Cardiac septum (tissue), 1 donor: ENCODE measurements at regions not wholly inside any gene's neighbourhood (a gene's known extent, or its start where the extent isn't known, plus 50 kb on each side); places are given as distances from the start of the nearest gene placed in this dataset.
"Not testable (repeated sequence)": the region's sequence is repeated elsewhere in the genome, so short reads cannot be mapped to it uniquely, and the experiment has no call there.

Experiments
- DNase-seq: peaks from one replicate; pipeline ENCODE4 v3.0.0-alpha.2; 2020; ENCODE audit warnings: low spot score
- intact Hi-C: fragments of 100-400 bp; cut with DNase I; formaldehyde crosslinking; loops from one replicate; pipeline ENCODE4 v1.14.0; 2022
- donor health status: DM: no; HTN: no; CAD: no.

- no peak for DNase-seq
- intact Hi-C loops = no loop called here
Measured at GRCh38 chr5:152072091-152072490, 147.4 kb upstream of the GLRA1 start.

- intact Hi-C loops = no loop called here
- DNase-seq = no peak
Measured at GRCh38 chr5:152070591-152070990, 145.9 kb upstream of the GLRA1 start.

GRCh38 chr5:152066784-152067183 is 142.1 kb upstream of the GLRA1 start:
- intact Hi-C loops = no loop called here
- no peak for DNase-seq

- DNase-seq = no peak
- intact Hi-C loops = no loop called here
Measured at GRCh38 chr5:152063004-152063403, 138.4 kb upstream of the GLRA1 start.

GRCh38 chr5:152061095-152061494 is 136.4 kb upstream of the GLRA1 start:
- intact Hi-C loops = no loop called here
- DNase-seq = no peak

GRCh38 chr5:152058267-152058666 is 133.6 kb upstream of the GLRA1 start:
- DNase-seq = no peak
- intact Hi-C loops = no loop called here

GRCh38 chr5:152056931-152057330 is 132.3 kb upstream of the GLRA1 start:
- DNase-seq = no peak
- intact Hi-C loops = no loop called here

- DNase-seq = no peak
- intact Hi-C loops = no loop called here
Measured at GRCh38 chr5:152052470-152052869, 127.8 kb upstream of the GLRA1 start.

- intact Hi-C loops = no loop called here
- no peak for DNase-seq
Measured at GRCh38 chr5:152051499-152052454, 127.1 kb upstream of the GLRA1 start.

- intact Hi-C loops = no loop called here
- DNase-seq = no peak
Measured at GRCh38 chr5:152046361-152046760, 121.7 kb upstream of the GLRA1 start.

GRCh38 chr5:152038856-152039255 is 114.2 kb upstream of the GLRA1 start:
- DNase-seq, intact Hi-C loops: not testable (repeated sequence)

GRCh38 chr5:152026328-152027024 is 101.8 kb upstream of the GLRA1 start:
- not testable (repeated sequence) for DNase-seq

GRCh38 chr5:152016421-152016820 is 91.8 kb upstream of the GLRA1 start:
- DNase-seq = no peak
- intact Hi-C loops = no loop called here

More at GRCh38 chr5:152026328-152027024, 101.8 kb upstream of the GLRA1 start:
- intact Hi-C loops = not testable (repeated sequence)

- intact Hi-C loops = no loop called here
- DNase-seq = no peak
Measured at GRCh38 chr5:152007653-152008335, 83.1 kb upstream of the GLRA1 start.

- no peak for DNase-seq
- intact Hi-C loops = no loop called here
Measured at GRCh38 chr5:152004095-152004494, 79.4 kb upstream of the GLRA1 start.
